Mononuclear cell (primary cell): ENCODE measurements at regions not wholly inside any gene's neighbourhood (a gene's known extent, or its start where the extent isn't known, plus 50 kb on each side); places are given as distances from the start of the nearest gene placed in this dataset.
"Not testable (repeated sequence)": the region's sequence is repeated elsewhere in the genome, so short reads cannot be mapped to it uniquely, and the experiment has no call there.

ENCODE experiments used
- H3K27me3 ChIP-seq: 2 replicates; pipeline ENCODE4 v1.6.0; 2011; ENCODE audit warnings: low read length, control low read depth; ENCODE audit not compliant: insufficient read depth
- H3K4me1 ChIP-seq: 2 replicates; pipeline ENCODE4 v1.5.1; 2011; ENCODE audit warnings: mild to moderate bottlenecking, low read length, control low read depth; ENCODE audit not compliant: insufficient read depth
- H3K4me3 ChIP-seq: 2 replicates; pipeline ENCODE4 v1.5.1; 2011; ENCODE audit warnings: mild to moderate bottlenecking, low read length, moderate library complexity
- H3K9me3 ChIP-seq: 2 replicates; pipeline ENCODE4 v1.5.1; 2011; ENCODE audit warnings: low read depth, mild to moderate bottlenecking, control low read depth, low read length

GRCh38 chr2:64896572-64896971, 92.6 kb upstream of the SLC1A4 start:
- H3K4me1 ChIP-seq, H3K4me3 ChIP-seq, H3K9me3 ChIP-seq, H3K27me3 ChIP-seq: not testable (repeated sequence)

DNA sequence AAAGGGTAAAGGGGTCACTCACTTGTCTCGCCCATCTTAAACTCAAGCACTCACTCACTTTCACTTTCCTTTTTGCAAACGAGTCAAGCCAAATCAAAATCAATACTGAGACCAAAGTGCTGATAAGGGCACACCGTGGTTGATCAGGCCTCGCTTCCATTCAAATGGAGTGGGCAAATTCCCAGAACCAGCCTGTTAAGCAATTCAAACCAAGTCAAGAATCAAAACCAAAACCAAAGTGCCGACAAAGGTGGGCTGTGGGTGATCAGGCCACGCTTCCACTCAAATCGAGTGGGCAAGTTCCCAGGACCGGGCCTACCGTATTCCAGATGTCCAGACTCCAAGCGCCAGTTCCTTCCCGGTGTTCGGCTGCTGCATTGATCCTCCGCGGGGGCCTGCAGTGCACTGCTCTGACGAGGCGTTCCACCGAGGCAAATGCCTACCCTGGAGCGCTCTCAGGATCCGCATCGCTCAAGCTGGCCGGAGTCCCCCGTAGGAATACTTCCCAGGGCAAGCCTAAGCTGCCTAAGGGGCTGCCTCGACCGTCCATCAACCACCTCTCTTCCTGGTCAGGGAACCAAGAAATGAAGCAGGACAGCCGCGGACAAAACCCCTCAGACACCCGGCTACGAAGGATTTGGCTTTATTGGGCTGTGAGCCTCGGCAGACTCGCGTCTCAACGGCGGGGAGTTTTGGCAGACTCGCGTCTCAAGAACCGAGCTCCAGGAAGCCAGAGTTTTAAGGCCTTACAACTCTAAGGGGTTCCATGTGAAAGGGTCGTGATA, 89.9 kb upstream of the SLC1A4 start:
- Histone ChIP-seq H3K27me3 (no peaks in the 10 kb centered on the region), H3K9me3 (no peaks in the 10 kb centered on the region), H3K4me1 (peaks cover 12% of the 10 kb centered on the region), H3K4me3 (no peak overlapping the region)

DNA sequence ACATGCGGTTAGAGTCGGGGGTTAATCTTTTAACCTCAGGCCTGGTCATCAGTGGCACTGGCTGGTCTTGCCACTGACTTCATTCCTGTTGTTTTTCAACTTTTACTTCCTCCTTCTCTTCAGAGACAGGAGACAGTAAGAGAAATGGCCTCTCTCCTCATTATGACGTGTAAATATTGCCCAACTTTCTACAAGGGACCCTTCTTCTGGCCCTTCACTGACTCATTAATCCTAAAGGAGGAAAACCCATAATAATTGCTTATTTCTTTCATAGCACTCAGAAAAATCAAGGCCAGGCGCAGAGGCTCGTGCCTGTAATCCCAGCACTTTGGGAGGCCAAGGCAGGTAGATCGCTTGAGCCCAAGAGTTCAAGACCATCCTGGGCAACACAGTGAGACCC, 89.3 kb upstream of the SLC1A4 start:
- H3K4me3 ChIP-seq, H3K9me3 ChIP-seq, H3K27me3 ChIP-seq: not testable (repeated sequence)
- H3K4me1 ChIP-seq: peaks cover 18% of the 10 kb centered on the region

GRCh38 chr2:64904413-64905329, 84.5 kb upstream of the SLC1A4 start:
- H3K27me3 ChIP-seq: no peaks in the 10 kb centered on the region
- H3K9me3 ChIP-seq: no peaks in the 10 kb centered on the region
- H3K4me1 ChIP-seq: peaks cover 20% of the 10 kb centered on the region
- no peak overlapping the region for H3K4me3 ChIP-seq

- H3K27me3 ChIP-seq: no peaks in the 10 kb centered on the region
- no peak overlapping the region for H3K4me3 ChIP-seq
Measured at GRCh38 chr2:64905338-64906024, 83.7 kb upstream of the SLC1A4 start.

GRCh38 chr2:64906853-64907536, 82.2 kb upstream of the SLC1A4 start:
- Histone ChIP-seq H3K4me1 (peaks cover 20% of the 10 kb centered on the region), H3K9me3 (no peaks in the 10 kb centered on the region), H3K27me3 (no peaks in the 10 kb centered on the region), H3K4me3 (no peak overlapping the region)

More at GRCh38 chr2:64905338-64906024, 83.7 kb upstream of the SLC1A4 start:
- H3K4me1 ChIP-seq: peaks cover 20% of the 10 kb centered on the region
- H3K9me3 ChIP-seq: no peaks in the 10 kb centered on the region

GRCh38 chr2:64908406-64908805, 80.8 kb upstream of the SLC1A4 start:
- H3K4me1 ChIP-seq: peaks cover 29% of the 10 kb centered on the region
- H3K4me3 ChIP-seq: no peak overlapping the region
- H3K9me3 ChIP-seq: no peaks in the 10 kb centered on the region
- H3K27me3 ChIP-seq: no peaks in the 10 kb centered on the region

GRCh38 chr2:64910523-64910922, 78.7 kb upstream of the SLC1A4 start:
- Histone ChIP-seq H3K4me3 (no peak overlapping the region), H3K4me1 (peaks cover 18% of the 10 kb centered on the region), H3K27me3 (no peaks in the 10 kb centered on the region), H3K9me3 (no peaks in the 10 kb centered on the region)

DNA sequence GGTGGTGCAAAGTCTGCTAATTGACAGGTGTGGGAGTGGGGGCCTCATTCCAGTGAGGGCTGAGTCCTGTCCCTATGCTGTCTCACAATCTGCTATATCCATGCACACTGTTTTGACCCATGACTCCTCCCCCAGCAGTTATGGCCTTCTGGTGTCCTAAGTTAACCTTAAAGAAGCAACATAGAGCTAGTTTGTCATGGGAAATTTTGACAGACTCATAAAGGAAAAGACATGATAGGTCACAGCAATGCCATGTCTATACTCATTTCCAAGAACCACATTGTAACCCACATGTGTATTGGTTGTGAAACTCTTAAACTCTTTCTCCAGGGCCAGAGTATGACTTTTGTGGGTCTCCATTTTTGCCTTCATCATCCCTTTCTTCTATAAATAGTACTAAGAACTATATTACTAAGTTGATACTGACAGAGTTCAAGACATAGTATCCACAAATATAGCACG, 78.2 kb upstream of the SLC1A4 start:
- Histone ChIP-seq H3K4me1 (peaks cover 19% of the 10 kb centered on the region), H3K9me3 (no peaks in the 10 kb centered on the region), H3K27me3 (no peaks in the 10 kb centered on the region), H3K4me3 (no peak overlapping the region)

DNA sequence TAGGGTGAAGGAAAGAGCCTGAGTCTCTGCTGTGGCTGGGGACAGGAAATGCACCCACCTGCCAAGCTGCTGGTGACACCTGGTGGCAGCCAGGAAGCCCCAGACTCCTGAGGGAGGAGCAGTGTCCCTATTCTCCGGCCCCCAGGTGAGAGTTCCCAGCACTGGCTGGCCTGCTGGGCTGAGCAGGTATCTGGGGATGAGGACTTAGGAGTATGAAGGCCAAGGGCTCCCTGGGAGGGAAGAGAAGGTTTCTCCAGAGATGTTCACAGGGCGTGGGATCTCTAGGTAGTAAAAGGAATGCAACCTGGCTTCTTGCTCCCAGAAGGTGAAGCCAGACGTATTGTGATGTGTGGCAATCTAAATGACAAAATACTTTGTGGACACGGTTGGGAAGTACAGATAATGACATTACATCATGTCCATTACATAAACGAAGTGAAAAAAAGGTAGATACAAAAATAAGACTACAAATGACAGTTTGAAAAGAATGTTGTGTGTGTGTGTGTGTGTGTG, 75.8 kb upstream of the SLC1A4 start:
- no peak overlapping the region for H3K4me3 ChIP-seq
- no peaks in the 10 kb centered on the region for H3K27me3 ChIP-seq
- H3K9me3 ChIP-seq: no peaks in the 10 kb centered on the region
- H3K4me1 ChIP-seq: peaks cover 33% of the 10 kb centered on the region

- Histone ChIP-seq H3K4me1 (peaks cover 41% of the 10 kb centered on the region), H3K4me3 (no peak overlapping the region), H3K9me3 (no peaks in the 10 kb centered on the region), H3K27me3 (no peaks in the 10 kb centered on the region)
Measured at GRCh38 chr2:64914247-64914646, 75.0 kb upstream of the SLC1A4 start.

DNA sequence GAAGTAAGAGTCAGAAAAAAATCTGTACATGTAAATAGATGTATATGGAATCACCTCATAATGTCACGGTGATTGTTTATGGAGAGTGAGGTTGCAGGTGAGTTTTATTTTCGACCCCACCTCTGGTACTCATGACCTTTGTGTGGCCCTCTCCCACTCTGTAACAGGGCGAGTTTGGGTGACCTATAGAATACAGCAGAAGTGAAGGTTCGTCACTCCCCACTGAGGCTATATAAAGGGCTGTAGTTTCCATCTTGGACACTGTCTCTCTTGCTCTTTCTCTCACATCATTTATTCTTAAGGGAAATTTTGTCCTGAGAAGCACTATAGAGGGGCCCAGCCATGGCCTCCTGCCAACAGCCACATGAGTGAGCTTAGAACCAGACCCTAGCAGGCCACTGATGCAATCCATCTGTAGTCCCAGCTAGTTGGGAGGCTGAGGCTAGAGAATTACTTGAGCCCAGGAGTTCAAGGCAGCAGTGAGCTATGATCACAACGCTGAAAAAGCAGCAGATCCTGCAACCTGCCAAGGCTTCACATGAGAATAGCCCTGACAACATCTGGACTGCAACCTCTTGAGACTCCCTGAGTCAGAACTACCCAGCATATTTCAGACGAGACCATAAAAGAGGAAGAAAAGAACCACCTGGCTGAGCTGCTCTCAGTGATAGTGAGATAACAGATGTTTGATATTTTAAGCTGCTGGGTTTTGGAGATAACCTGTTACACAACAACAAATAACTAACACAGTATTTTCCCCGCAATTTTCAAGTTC, 74.3 kb upstream of the SLC1A4 start:
- Histone ChIP-seq H3K4me3 (no peak overlapping the region), H3K4me1 (peaks cover 43% of the 10 kb centered on the region), H3K27me3 (no peaks in the 10 kb centered on the region), H3K9me3 (no peaks in the 10 kb centered on the region)

DNA sequence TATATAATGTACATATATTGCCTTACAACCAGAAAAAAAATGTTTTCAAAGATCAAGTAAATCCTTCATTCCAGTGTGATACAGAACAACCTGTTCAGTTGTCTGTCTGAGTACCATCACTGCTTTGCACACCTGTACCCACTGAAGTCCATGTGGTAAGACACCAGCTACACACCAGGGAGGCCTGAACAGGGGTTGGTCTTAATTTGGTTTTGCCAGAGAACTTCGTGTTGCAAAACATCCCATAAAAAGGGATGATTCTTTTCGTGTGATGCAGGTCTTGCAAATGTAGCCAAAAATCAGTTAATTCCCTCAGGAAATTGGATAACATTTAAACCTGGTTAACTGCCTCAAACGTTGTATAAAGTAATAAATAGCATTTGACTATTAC, 73.7 kb upstream of the SLC1A4 start:
- peaks cover 43% of the 10 kb centered on the region for H3K4me1 ChIP-seq
- H3K9me3 ChIP-seq: no peaks in the 10 kb centered on the region
- H3K4me3 ChIP-seq: no peak overlapping the region
- no peaks in the 10 kb centered on the region for H3K27me3 ChIP-seq
